H1 (cell line): ENCODE measurements at regions not wholly inside any gene's neighbourhood (a gene's known extent, or its start where the extent isn't known, plus 50 kb on each side); places are given as distances from the start of the nearest gene placed in this dataset.

ENCODE experiments used
- CTCF ChIA-PET: fragments of 300-600 bp; sonication (Branson Sonifier 250); formaldehyde crosslinking; loops from one replicate; lab custom pipeline; 2021; ENCODE audit not compliant: partially characterized antibody; lab: Charles Lee
- POLR2A ChIA-PET: fragments of 300-600 bp; sonication (Branson Sonifier 250); formaldehyde crosslinking; loops from one replicate; lab custom pipeline; 2021; ENCODE audit warnings: inconsistent platforms; ENCODE audit not compliant: partially characterized antibody; lab: Charles Lee
- DNase-seq, 2 experiments: peaks; one replicate each; pipeline versions ENCODE4 v3.0.0 to v3.0.0-alpha.2; 2010 to 2022; ENCODE audit warnings: low spot score in 2 of 2, low read depth in 1 of 2, mixed read lengths in 1 of 2
- FAIRE-seq: peaks from 2 replicates; lab custom pipeline; 2011; peaks lifted over from hg19 to GRCh38; lab: Jason Lieb, UNC
- H2AFZ ChIP-seq: 2 replicates; pipeline ENCODE4 v1.8.1; 2012; ENCODE audit warnings: low read length, inconsistent platforms
- H2AK5ac ChIP-seq: 2 replicates; pipeline ENCODE4 v1.6.1; 2013; ENCODE audit warnings: low read depth, low read length
- H2BK120ac ChIP-seq: replicated peaks from 2 replicates; pipeline ENCODE3; 2013; ENCODE audit warnings: low read depth, low read length, inconsistent platforms
- H2BK12ac ChIP-seq: 2 replicates; pipeline ENCODE4 v1.6.1; 2013; ENCODE audit warnings: low read depth, low read length
- H2BK15ac ChIP-seq: 2 replicates; pipeline ENCODE4 v1.6.1; 2013; ENCODE audit warnings: low read length
- H2BK20ac ChIP-seq: 2 replicates; pipeline ENCODE4 v1.6.1; 2013; ENCODE audit warnings: low read length
- H2BK5ac ChIP-seq: 2 replicates; pipeline ENCODE4 v1.6.1; 2013; ENCODE audit warnings: low read depth, low read length
- H3K14ac ChIP-seq: 2 replicates; pipeline ENCODE4 v1.6.1; 2013; ENCODE audit warnings: inconsistent platforms; ENCODE audit not compliant: insufficient read length
- H3K18ac ChIP-seq: 2 replicates; pipeline ENCODE4 v1.6.1; 2013; ENCODE audit warnings: low read length; ENCODE audit errors: extremely low read depth
- H3K23ac ChIP-seq: 2 replicates; pipeline ENCODE4 v1.6.1; 2013; ENCODE audit warnings: inconsistent platforms; ENCODE audit not compliant: insufficient read length
- H3K23me2 ChIP-seq: 2 replicates; pipeline ENCODE4 v1.6.1; 2013; ENCODE audit warnings: low read depth, low read length
- H3K27ac ChIP-seq: 2 replicates; pipeline ENCODE4 v1.6.1; 2011; ENCODE audit warnings: low read depth, low read length, inconsistent platforms
- H3K27me3 ChIP-seq, 4 experiments: replicated peaks in 1 of 4; 1 replicate in 1 of 4; 2 replicates in 3 of 4; pipeline versions ENCODE4 v1.6.1 to v1.8.1; 2011 to 2013; ENCODE audit warnings: low read length in 3 of 4, mild to moderate bottlenecking in 3 of 4, inconsistent platforms in 2 of 4, mixed read lengths in 2 of 4, moderate library complexity in 1 of 4; ENCODE audit not compliant: control insufficient read depth in 3 of 4, insufficient read depth in 3 of 4; ENCODE audit errors: extremely low read depth in 1 of 4
- H3K36me3 ChIP-seq, 4 experiments: 2 replicates each; pipeline versions ENCODE4 v1.6.1 to v1.8.1; 2011 to 2013; ENCODE audit warnings: mild to moderate bottlenecking in 4 of 4, low read length in 3 of 4, moderate library complexity in 2 of 4, control low read depth in 1 of 4, inconsistent platforms in 1 of 4; ENCODE audit not compliant: insufficient read depth in 4 of 4, control insufficient read depth in 2 of 4
- H3K4ac ChIP-seq: replicated peaks from 2 replicates; pipeline ENCODE3; 2013; ENCODE audit warnings: low read length, low read depth, mixed read lengths, inconsistent platforms; ENCODE audit not compliant: insufficient read length
- H3K4me1 ChIP-seq, 4 experiments: replicated peaks in 1 of 4; 1 replicate in 1 of 4; 2 replicates in 3 of 4; pipeline versions ENCODE4 v1.6.1 to v1.8.1; 2011 to 2013; ENCODE audit warnings: low read length in 3 of 4, inconsistent platforms in 2 of 4, mixed read lengths in 1 of 4; ENCODE audit not compliant: insufficient read depth in 4 of 4, control insufficient read depth in 3 of 4
- H3K4me2 ChIP-seq, 2 experiments: 2 replicates each; pipeline versions ENCODE4 v1.6.1 to v1.8.1; 2011 to 2013; ENCODE audit warnings: low read depth in 2 of 2, low read length in 2 of 2, control low read depth in 1 of 2, inconsistent platforms in 1 of 2, mild to moderate bottlenecking in 1 of 2; ENCODE audit not compliant: insufficient read depth in 1 of 2
- H3K4me3 ChIP-seq, 4 experiments: fragments of 200-600, 300-600 bp in 1 of 4; sonication (generic), shearing (Covaris generic), sonication (Bioruptor Twin) in 1 of 4; 2 replicates each; pipeline versions ENCODE4 v1.5.1 to v1.8.1; 2011 to 2016; ENCODE audit warnings: low read length in 4 of 4, low read depth in 3 of 4, control low read depth in 2 of 4, inconsistent platforms in 2 of 4, mild to moderate bottlenecking in 2 of 4, mixed read lengths in 1 of 4, moderate library complexity in 1 of 4; ENCODE audit not compliant: insufficient read depth in 2 of 4; ENCODE audit errors: extremely low read depth in 1 of 4
- H3K56ac ChIP-seq: replicated peaks from 2 replicates; pipeline ENCODE3; 2013; ENCODE audit warnings: low read depth, mild to moderate bottlenecking, mixed read lengths, low read length, inconsistent platforms; ENCODE audit not compliant: insufficient read length
- H3K79me1 ChIP-seq: 2 replicates; pipeline ENCODE4 v1.6.1; 2013; ENCODE audit warnings: low read depth, low read length, control low read depth
- H3K79me2 ChIP-seq, 2 experiments: 2 replicates each; pipeline versions ENCODE4 v1.6.1 to v1.8.1; 2012 to 2013; ENCODE audit warnings: low read length in 2 of 2, mild to moderate bottlenecking in 2 of 2, inconsistent platforms in 1 of 2; ENCODE audit not compliant: insufficient read depth in 2 of 2, control insufficient read depth in 1 of 2
- H3K9ac ChIP-seq, 4 experiments: replicated peaks in 1 of 4; 1 replicate in 1 of 4; 2 replicates in 3 of 4; pipeline versions ENCODE4 v1.6.1 to v1.8.1; 2011 to 2013; ENCODE audit warnings: low read depth in 3 of 4, low read length in 3 of 4, control low read depth in 2 of 4, mild to moderate bottlenecking in 2 of 4, moderate library complexity in 2 of 4, inconsistent platforms in 1 of 4; ENCODE audit errors: extremely low read depth in 1 of 4
- H3K9me3 ChIP-seq, 2 experiments: 2 replicates each; pipeline versions ENCODE4 v1.6.1 to v1.8.1; 2012 to 2013; ENCODE audit warnings: mild to moderate bottlenecking in 2 of 2, moderate library complexity in 2 of 2, control low read depth in 1 of 2, inconsistent platforms in 1 of 2, low read depth in 1 of 2, low read length in 1 of 2, mixed read lengths in 1 of 2; ENCODE audit not compliant: insufficient read depth in 2 of 2
- H4K20me1 ChIP-seq, 2 experiments: replicated peaks in 1 of 2; 2 replicates each; pipeline versions ENCODE3 to v1.8.1; 2011 to 2013; ENCODE audit warnings: inconsistent platforms in 2 of 2, low read length in 2 of 2, mild to moderate bottlenecking in 1 of 2; ENCODE audit not compliant: insufficient read depth in 2 of 2, control insufficient read depth in 1 of 2
- H4K5ac ChIP-seq: 2 replicates; pipeline ENCODE4 v1.6.1; 2013; ENCODE audit warnings: low read length, low read depth, mixed read lengths, inconsistent platforms; ENCODE audit not compliant: insufficient read length
- H4K8ac ChIP-seq: 2 replicates; pipeline ENCODE4 v1.8.0; 2013; ENCODE audit warnings: mild to moderate bottlenecking, moderate library complexity, low read length, inconsistent platforms; ENCODE audit not compliant: insufficient read depth; ENCODE audit errors: extremely low read depth
- H4K91ac ChIP-seq: replicated peaks from 2 replicates; pipeline ENCODE3; 2013; ENCODE audit warnings: low read length, mixed read lengths, inconsistent platforms; ENCODE audit not compliant: insufficient read length
- CBX8 ChIP-seq: fragments of 300-800, 300-1000 bp; sonication (generic); IDR thresholded peaks from 2 replicates; pipeline ENCODE4 v1.7.1; 2016; ENCODE audit warnings: low read depth, low read length, borderline replicate concordance
- CEBPB ChIP-seq: IDR thresholded peaks from 2 replicates; pipeline ENCODE4 v1.6.1; 2012; ENCODE audit warnings: low read depth, low read length
- CHD1 ChIP-seq: IDR thresholded peaks from 2 replicates; pipeline ENCODE4 v1.6.1; 2012; ENCODE audit warnings: low read depth, low read length, improper control_type of control experiment
- KDM4A ChIP-seq: IDR thresholded peaks from one replicate; pipeline ENCODE4 v1.7.1; 2012; ENCODE audit warnings: low read depth, mild to moderate bottlenecking, moderate library complexity, low read length, inconsistent platforms; ENCODE audit not compliant: severe bottlenecking
- MAFK ChIP-seq: IDR thresholded peaks from 2 replicates; pipeline ENCODE4 v1.6.1; 2012; ENCODE audit warnings: low read depth, mild to moderate bottlenecking, improper control_type of control experiment, low read length
- SIX5 ChIP-seq: IDR thresholded peaks from 2 replicates; pipeline ENCODE4 v1.6.1; 2011; ENCODE audit warnings: mild to moderate bottlenecking, low read depth, low read length
- SP1 ChIP-seq: IDR thresholded peaks from 2 replicates; pipeline ENCODE4 v1.6.1; 2011; ENCODE audit warnings: low read depth, low read length
- TEAD4 ChIP-seq: IDR thresholded peaks from 2 replicates; pipeline ENCODE4 v1.6.1; 2012; ENCODE audit warnings: low read depth, low read length, inconsistent platforms, mixed read lengths
- WGBS, 2 experiments: shearing (Covaris generic) in 1 of 2; methylation state at CpG; one replicate each; pipeline versions ENCODE4 v1.1.6 to v1.1.7; 2013 to 2015; ENCODE audit warnings: low lambda C conversion rate in 2 of 2, mixed read lengths in 2 of 2, inconsistent platforms in 1 of 2, low coverage in 1 of 2, missing lambda C conversion rate in 1 of 2; ENCODE audit not compliant: insufficient replicate concordance in 2 of 2, insufficient coverage in 1 of 2, insufficient read length in 1 of 2; ENCODE audit errors: extremely low coverage in 1 of 2, missing lambda C conversion rate in 1 of 2; 5-methylcytosine and 5-hydroxymethylcytosine counted together

DNA sequence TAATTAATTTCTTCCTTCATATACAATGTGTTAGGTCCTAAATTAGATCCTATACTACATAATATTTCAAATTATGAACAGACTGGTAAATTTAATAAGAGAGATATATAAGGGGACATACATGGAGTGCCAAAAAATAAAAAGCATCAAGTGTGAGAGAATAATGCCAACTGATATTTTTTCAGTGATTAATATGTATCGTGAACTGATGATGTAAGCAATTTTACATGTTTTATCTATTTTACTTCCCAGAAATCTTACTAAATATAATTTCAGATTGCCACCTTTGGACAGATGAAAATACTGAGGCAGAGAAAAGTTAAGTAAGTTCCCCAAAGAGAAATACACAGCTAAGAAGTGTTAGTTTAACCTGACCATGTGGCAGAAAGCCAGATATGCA is 870.8 kb downstream of the SLITRK5 start:
- H4K20me1 ChIP-seq, result no peaks in the 10 kb centered on the region
- no peak overlapping the region for H3K4me2 ChIP-seq
- H4K8ac ChIP-seq, result no peak overlapping the region
- no peaks in the 10 kb centered on the region for H3K23me2 ChIP-seq
- no peak overlapping the region for H3K23ac ChIP-seq
- no peaks in the 10 kb centered on the region for H3K79me1 ChIP-seq
- ChIA-PET CTCF (no interaction called here), POLR2A (no interaction called here)
- H3K4ac ChIP-seq, result no peak overlapping the region
- no peaks in the 10 kb centered on the region for H3K9me3 ChIP-seq
- no peak overlapping the region for H2BK15ac ChIP-seq
- H2BK20ac ChIP-seq, result no peak overlapping the region
- H3K27me3 ChIP-seq, result no peaks in the 10 kb centered on the region
- H4K91ac ChIP-seq, result no peak overlapping the region
- no peaks in the 10 kb centered on the region for H3K4me1 ChIP-seq
- TF ChIP-seq CEBPB, result no peak
- no peak for TF ChIP-seq CHD1
- TF ChIP-seq KDM4A, result no peak
- TF ChIP-seq SIX5, result no peak
- no peak for TF ChIP-seq SP1
- TF ChIP-seq MAFK, result 0 out of 2 replicates have a peak, but pooled peaks have one; percentile 17
- TF ChIP-seq TEAD4, result no peak
- no peak for TF ChIP-seq CBX8
- H2BK5ac ChIP-seq, result no peak overlapping the region
- no peak overlapping the region for H2BK120ac ChIP-seq
- no peaks in the 10 kb centered on the region for H3K36me3 ChIP-seq
- no peak overlapping the region for H3K9ac ChIP-seq
- no peak overlapping the region for H3K14ac ChIP-seq
- no peak overlapping the region for H3K4me3 ChIP-seq
- H3K18ac ChIP-seq, result no peak overlapping the region
- WGBS, 2 experiments, result 100% methylated on average over 1 of the region's 1 CpG; no CpG with 5 or more reads in 1 of the 2 experiments
- no peak overlapping the region for H4K5ac ChIP-seq
- no peaks in the 10 kb centered on the region for H3K79me2 ChIP-seq
- DNase-seq (no peak), FAIRE-seq (no peak)
- no peak overlapping the region for H2AK5ac ChIP-seq
- H2BK12ac ChIP-seq, result no peak overlapping the region
- no peak overlapping the region for H3K56ac ChIP-seq
- no peak overlapping the region for H2AFZ ChIP-seq
- no peak overlapping the region for H3K27ac ChIP-seq
